Activated CD4-positive, alpha-beta T cell treated with anti-CD3 and anti-CD28 coated beads for 24 hours (primary cell): ENCODE measurements at regions not wholly inside any gene's neighbourhood (a gene's known extent, or its start where the extent isn't known, plus 50 kb on each side); places are given as distances from the start of the nearest gene placed in this dataset.

Experiments used
- DNase-seq, 2 donors: peaks; one replicate each; pipeline ENCODE4 v3.0.0-alpha.2; 2020; ENCODE audit warnings: low read depth in 2 of 2

DNA sequence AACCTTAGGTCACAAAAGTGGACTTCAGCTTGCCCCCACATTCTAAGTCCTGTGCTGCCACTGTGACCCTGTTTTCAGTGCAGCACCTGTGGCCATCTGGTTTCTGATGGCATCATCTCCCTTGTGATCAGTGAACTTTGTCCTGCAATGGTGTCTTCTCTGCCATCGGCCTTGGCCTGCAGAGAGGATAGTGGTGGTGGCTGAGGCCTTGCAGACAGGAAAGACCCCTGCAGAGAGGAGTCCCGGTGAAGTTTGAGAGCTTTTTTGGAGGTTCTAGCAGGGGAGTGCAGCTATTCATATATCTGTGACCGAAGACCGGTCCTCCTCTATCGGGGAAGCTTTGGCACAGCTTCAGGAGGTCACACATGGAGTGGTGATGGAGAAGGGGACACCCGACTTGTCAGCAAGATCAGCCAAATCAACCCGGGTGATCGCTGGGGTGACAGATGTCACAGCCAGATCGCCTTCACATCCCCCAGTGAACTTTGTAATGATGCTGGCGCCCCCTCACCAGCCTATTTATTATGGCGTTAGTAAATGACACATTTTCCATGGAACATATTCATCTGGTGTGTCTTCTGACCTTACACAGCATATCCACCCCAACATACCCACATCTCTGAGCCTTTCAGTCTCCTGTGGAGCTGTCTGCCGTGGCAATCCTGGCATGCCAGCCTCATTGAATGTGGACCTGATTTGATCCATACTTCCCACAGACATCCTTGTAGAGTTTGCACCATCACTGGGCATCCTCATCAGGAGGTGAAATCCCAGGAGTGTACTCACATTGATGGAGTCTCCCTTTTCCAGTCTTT, 136.1 kb downstream of the PAPOLA start:
- DNase-seq = no peak

DNA sequence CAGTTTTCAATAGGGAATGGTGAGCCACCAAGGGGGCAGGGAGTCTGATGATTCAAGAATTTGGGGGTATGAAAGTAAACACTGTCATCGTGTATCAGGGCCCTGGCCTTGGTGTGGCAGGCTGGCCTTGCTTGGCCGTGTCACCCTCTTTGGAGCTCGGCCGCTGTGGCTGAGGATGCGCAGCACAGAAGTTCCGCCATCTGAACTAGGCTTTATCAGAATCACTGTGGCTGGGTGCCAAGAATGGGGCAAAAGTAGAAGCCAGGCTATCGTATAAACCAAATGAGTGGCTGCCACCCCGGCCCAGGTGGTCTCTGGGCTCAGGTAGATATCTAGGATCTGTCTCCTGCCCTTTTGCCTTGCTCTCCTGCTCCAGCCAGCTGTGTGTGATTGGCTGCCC, 137.4 kb downstream of the PAPOLA start:
- no peak for DNase-seq

DNA sequence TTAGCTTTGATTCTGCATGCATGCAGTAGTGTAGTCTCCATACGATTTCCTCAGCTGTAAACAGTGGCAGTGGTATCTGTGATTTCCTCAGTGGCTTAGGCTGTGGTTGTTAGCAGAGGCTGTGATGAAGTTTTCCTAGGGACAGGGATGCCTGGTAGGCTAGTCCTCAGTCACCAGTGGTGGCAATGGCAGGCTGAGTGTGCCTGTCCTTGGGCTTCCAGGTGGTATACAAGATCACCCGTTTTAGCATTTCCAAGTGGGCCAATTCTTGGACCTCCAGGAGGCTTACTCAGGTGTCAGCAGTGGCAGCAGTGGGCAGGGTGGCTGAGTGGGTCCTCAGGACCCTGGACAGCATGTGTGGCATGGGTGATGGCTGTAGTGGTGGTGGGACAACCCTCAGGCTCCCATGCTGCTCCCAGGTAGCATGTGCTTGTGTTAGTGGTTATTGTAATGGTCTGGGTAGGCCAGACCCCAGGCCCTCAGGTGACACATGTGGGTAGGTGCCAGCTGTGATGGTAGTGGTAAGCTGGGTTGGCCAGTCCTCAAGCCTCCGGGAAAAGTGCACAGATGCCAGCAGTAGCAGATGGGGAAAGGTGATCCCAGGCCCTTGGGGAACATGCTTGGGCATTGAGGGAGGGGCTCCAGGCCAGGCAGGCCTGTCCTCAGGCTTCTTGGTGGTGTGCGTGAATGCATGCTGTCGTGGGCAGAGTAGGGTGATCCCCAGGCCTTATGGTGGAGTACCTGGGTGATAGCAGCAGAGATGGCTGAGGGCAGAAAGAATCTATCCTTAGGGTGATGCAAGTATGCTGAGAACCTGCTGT, 146.5 kb downstream of the PAPOLA start:
- no peak for DNase-seq

DNA sequence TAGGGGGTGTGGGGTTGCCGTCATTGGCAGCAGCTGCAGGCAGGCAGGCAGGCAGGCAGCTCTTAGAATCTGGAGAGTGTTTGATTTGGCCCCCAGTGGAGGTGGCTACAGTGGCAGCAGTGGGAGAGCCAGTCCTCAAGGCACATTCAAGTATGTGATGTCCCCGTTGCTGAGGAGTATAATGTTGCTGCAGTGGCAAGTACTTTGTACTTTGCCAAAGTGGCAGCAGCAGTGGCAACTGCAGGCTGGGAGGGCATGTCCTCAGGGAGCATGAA, 147.1 kb downstream of the PAPOLA start:
- DNase-seq = no peak

DNA sequence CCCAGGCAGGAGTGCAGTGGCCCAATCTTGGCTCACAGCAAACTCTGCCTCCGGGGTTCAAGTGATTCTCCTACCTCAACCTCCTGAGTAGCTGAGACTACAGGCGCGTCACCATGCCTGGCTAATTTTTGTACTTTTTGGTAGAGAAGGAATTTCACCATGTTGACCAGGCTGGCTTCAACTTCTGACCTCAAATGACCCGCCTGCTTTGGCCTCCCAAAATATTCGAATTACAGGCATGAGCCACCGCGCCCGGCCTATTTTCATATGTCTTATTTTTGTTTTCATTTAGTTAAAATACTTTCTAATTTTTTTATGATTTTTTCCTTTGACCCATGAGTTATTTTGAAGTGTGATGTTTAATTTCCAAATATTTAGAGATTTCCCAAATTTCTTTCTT, 143.6 kb upstream of the VRK1 start:
- no peak for DNase-seq

DNA sequence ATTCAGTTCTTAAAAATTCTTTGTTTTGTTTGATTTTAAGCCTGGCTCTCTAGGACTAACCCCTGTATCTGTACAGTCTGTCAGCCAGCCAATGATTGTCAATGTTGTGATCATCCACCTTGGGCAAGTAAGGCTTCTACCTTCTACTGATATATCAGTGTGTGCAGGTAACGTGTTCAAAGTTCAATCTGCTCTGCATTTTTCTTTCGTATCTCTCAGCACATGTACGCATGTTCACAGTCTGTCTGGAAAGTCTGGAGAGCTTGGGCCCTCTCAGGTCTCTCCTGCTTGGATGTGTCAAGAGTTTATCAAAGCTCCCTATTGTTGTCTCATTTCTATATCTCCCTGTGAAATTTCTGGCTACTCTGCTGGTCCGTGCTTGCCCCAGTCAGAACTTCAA, 138.6 kb upstream of the VRK1 start:
- no peak for DNase-seq

DNA sequence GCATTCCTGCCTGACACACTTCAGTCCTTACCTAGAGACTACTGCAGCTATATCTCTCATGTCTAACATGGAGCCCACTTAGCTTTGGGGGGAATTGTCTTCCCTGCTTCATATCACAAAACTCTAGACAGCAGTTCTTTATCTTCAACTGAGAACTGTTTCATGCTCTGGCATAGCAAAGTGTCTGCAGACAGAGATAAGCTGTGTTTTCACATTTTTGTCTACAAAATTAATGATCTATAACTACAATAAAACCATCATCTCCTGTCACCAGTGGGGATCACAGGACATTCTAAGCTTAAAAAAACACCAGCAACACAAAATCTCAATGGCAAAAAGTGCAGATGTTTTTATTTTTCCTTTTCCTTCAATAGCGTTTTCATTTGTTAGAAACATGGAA, 137.1 kb upstream of the VRK1 start:
- no peak for DNase-seq

DNA sequence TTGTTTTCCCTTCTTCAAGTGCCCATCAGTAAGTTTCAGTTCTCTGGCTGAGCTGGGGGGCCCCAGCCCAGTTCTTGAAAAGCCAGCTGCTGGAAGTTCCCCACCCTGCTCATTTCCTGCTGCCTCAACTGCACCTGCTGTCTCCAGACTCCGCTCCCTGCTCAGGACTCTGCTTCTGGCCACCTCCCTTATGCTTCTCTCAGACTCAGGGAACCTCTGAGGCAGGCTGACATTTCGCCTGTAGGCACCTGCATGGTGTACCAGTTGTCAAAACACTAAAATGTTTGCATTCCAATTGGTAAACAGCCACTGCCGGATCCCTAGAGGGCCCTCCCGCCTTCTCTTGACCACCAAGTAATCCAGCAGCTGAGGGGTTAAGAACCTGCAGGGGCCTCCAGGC, 136.5 kb upstream of the VRK1 start:
- DNase-seq = no peak

DNA sequence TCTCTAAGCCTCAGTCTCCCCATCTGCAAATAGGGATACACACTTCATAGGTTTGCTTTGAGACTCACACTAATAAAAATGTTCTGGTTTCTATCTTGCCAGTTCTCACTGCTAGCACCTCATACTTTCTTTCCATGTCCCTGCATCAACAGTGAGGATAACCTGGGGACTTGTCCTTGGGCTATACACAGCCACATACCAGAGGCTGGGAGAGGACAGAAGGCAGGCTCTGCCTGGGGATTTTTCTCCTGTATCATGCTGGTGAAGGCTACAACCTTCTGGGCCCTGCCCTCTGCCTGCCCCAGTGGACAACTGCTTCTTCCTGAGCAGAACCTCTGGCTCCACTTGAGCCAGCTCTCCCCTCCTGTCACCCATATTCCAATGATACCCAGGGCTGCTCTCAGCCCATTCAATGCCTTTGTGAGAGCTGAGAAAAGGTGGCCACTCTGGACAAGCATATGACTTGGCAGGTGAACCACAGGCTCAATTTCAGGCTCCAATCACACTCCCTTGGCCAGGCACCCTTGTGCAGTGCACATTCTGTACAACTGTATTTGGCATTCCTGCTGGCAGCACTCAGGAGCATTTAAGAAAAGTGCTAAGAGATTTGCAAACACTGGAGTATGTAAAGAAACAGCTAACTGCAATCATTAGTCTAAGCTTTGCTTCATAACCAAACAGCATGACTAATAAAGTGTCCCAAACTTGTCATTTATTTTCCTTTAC, 135.8 kb upstream of the VRK1 start:
- no peak for DNase-seq

DNA sequence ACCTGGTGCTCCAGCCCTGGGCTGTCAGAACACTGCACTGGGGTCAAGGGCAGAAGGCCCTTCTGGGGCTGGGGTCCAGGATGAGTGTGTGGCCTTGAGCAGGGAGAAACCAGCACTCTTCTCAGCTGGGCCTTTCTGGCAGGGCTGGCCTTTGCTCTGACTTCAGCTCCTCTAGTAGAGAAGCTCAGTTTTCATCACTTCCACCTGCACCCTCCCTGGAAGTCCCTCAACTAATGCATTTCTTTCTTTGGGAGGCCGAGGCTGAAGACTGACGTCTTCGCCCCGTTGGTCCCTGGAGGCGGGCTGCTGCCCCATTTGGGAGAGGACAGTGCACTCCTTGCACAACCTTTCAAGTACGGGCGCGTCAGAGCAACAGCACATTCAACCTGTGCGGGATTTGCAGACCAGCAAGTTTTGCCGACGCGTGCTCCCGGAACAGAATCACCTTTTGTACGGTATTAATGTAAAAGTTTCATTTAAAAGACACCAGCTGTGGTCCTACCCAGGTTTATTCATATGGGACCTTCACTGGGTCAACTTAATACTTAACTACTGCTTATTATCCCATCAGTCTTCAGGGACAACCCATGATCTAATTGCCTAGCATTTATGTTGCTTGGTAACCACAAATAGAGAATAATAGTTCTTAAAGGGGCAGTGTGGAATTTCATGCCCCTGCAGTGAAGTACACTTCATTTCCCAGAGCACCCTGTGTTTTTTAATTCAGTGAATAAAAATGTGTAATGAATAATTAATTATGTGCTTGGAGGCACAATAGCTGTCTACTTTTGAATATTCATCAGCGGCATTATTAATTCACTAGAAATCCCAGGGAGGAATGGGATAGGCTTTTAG, 134.8 kb upstream of the VRK1 start:
- DNase-seq = no peak

DNA sequence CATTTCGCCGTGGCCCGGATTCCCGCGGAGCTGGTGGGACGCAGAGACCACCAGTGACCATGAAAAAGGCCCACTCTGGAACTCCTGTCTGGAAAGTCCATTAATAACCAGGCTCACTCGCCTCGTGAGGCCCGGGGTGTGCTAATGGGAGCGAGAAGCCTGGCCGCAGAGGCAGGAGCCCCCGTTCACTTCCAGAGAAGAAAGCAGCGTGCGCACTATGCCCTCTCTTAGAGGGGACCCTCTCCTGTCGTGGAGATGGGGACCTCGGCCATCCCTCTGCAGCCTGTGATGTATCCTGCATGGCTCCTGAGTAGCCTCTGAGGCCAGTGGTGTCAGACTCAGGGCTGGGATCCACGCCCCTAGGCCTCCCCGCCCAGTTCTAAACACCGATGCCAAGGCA, 134.1 kb upstream of the VRK1 start:
- no peak for DNase-seq

DNA sequence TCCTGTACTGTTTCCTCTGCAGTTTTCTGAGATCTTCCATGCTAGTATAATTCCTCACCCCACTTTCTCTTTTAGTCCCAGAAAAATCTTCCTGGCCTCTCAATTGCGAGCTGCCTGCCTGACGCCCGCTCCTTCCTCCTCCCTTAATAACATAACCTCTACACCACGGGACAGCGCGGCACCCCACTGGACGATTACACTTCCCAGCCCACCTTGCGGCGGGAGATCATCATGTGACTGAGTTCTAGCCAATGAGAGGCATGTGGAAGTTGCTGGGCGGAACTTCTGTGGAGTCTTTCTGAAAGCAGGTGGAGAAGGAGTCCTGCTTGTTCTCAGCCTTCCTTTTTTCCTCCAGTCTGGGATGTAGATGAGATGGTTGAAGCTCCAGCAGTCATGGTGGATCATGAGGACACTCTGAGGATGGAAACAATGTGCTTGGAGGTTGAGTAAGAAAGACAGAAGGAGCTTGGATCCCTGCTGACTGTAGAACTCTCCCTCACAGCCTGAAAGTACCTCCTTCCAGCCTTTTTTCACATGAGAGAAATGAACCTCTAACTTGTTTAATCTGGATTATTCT, 133.6 kb upstream of the VRK1 start:
- DNase-seq = no peak

DNA sequence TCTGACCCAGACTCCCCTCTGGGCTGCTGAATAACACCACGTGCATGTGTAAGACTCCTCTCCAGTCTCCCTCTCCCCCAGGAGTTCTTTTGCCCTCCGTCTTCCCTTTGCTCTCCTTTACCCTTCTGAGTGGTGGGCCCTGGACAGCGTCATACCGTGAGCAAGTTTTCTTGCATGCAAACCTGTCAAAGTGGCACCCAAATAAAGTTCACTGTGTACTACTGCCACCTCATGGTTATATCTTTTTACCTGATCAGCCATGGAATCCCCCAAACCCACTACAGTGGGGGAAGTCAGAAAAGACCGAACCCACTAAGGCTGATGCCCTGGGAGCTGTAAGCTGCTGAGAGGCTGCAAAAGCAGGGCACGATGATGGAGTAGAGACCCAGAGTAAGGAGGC, 131.1 kb upstream of the VRK1 start:
- DNase-seq = no peak

DNA sequence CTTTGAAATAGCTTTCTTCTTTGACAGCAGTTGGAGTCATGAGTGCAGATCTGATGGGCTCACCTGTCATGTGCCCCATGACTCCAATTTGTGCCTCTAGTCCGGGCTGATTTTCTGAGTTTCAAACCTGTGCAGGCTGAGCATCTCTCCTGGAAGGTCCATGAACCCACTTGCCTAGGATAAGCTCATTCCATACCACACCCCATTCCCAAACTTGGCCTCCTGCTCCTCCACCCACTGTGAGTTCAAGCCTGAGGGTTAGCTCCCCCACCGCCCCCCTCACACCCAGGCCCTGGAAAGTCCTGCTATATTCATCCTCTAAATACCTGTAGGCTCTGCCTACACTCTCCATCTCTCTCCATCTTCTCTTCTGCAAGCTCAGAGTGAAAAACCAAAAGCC, 126.8 kb upstream of the VRK1 start:
- no peak for DNase-seq

DNA sequence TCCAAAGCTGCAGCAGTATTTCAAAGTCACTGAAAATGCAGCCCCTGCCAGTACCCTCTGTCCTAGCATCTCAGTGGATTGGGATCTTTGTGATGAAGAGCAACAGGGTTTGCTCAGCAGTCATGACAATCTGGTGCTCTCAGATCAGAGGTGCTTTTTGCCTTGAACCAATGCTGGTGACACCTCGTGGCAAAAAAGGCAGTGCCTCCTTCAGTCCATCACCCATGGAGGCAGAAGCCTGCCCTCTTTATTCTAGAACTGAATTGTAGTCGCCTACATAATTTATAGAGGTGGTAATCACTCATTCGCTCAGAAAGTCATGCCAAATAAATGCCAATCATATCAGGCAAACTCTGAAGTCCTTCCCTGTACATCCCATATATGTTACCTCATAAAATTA, 126.0 kb upstream of the VRK1 start:
- no peak for DNase-seq

DNA sequence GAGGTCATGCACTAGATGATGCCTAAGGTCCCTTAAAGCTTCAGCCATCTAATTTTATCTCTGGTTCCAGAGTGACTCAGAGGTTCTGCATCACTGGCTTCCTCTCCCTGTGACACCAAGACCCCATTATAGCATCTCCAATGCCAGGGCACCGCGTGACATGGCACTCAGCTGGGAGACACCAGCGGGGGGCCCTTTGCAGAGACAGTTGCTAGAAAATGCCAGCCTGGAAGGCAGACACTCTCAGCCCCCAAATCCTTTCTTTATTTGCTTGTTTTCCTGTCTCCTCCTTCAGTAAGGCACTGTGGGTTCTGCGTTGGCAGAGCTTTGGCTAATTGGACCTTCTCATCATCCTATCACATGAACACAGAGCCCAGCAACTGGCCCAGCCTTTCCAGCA, 123.5 kb upstream of the VRK1 start:
- DNase-seq = no peak

DNA sequence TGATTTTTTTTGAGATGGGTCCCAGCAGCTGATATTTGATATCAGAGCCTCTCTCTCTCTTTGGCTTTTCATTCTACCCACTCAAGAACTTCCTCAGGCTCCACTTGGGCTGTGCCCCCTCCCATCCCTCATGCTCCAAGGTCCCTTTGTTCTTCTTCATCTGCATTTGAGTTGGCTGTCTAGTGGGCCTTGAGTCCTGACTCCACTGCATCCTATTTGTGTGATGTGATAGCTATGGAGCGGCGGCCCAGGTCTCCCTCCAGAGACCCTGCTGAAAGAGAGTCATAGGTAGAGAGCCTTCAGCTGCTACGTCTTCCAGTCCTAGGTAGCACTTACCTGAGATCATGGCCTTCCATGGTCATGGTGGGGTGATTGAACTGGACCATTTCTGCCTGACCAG, 123.1 kb upstream of the VRK1 start:
- no peak for DNase-seq

DNA sequence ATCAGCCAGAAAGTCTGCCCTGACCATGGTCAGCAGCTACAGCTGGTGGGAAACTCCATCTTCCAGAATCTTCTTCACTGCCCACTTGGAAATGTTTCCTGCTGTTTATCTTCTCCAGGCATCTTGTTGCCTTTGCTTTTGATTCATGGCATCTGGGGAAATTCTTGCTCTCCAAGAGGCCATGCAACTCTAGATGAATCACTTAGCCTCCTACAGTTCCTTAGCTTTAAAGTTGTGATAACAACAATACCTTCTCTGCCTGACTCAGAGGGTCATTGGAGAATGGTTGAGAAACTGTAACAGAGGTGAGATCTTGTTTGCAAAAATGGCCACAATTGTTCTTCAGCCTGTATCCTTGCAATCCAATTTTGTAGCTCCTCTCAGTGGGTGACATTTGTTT, 121.0 kb upstream of the VRK1 start:
- no peak for DNase-seq

DNA sequence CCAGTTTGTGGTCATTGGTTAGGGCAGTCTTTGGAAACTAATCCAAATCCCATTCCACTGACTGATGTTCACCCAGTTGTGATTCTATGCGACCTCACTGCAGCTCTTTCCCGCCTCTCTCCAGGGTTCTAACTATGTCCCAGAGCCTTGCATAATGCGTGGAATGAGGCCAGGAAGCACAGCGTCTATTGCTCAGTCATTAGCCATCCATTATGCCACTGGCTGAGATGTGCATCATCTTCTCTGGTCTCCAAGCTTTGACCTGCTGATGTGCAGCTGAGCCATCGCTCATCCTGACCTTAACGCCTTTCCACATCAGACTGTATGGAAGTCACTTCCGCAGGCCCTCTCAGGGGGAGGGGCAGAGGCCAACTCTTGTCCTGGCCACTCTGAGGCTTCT, 115.4 kb upstream of the VRK1 start:
- no peak for DNase-seq

DNA sequence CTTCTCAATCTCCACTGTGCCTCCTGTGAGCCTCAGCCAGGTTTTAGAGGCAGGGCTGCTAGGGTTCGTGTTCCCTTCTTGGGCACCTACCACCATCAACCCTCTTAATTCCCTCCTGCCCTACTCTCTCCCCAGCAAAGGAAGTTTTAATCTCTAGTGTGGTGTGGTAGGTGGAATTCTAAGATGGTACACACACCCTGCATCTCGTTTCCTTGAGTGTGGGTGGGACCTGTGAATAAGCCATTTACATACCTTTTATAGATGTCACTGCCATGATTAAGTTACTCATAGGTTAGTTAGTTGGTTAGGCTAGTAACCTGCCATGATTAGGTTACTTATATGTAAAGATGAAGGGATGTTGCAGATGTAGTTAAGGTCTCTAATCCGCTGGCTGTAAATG, 114.8 kb upstream of the VRK1 start:
- no peak for DNase-seq

DNA sequence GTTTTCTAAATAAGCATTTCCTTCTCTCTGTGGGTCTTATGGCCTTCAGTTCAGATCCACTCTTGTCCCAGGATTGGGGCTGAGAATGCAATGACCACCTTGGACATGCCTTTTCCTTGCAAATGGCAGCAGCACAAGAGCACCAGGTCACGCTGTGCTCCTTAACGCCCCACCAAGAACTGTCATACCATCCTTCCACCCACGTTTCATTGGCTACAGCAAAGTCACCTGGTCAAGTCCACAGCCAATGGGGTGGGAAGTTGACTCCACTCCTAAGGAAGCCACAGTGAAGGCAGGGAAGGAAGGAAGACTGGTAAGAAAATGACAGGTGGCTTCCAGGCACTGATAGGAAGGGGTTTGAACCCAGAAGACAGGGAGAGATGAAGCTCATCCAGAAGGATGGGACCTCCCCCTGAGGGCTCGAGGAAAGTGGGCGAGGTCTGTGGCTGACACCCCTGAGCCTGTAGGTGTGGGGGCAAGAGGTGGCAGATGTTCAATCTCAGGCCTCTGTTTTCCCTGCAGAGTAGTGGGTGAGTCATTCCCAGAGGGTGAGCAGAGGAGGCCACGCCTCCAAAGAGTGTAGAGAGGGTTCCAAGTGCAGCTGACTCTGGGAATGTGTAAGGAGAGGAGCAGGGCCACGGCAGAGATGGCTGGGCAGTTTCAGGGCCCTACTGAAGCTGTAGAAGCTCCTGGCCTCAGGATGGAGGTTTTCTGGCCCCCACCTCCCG, 113.5 kb upstream of the VRK1 start:
- no peak for DNase-seq
